DMS 273 (cell line): ENCODE measurements at regions not wholly inside any gene's neighbourhood (a gene's known extent, or its start where the extent isn't known, plus 50 kb on each side); places are given as distances from the start of the nearest gene placed in this dataset.
"Not testable (repeated sequence)": the region's sequence is repeated elsewhere in the genome, so short reads cannot be mapped to it uniquely, and the experiment has no call there.

Experiments
- DNase-seq: peaks from one replicate; lab custom pipeline; 2025; ENCODE audit not compliant: unreplicated experiment; lab: John Stamatoyannopoulos, UW

- DNase-seq: no peak
Measured at GRCh38 chr10:4453276-4453675, 372.7 kb upstream of the AKR1E2 start.

DNA sequence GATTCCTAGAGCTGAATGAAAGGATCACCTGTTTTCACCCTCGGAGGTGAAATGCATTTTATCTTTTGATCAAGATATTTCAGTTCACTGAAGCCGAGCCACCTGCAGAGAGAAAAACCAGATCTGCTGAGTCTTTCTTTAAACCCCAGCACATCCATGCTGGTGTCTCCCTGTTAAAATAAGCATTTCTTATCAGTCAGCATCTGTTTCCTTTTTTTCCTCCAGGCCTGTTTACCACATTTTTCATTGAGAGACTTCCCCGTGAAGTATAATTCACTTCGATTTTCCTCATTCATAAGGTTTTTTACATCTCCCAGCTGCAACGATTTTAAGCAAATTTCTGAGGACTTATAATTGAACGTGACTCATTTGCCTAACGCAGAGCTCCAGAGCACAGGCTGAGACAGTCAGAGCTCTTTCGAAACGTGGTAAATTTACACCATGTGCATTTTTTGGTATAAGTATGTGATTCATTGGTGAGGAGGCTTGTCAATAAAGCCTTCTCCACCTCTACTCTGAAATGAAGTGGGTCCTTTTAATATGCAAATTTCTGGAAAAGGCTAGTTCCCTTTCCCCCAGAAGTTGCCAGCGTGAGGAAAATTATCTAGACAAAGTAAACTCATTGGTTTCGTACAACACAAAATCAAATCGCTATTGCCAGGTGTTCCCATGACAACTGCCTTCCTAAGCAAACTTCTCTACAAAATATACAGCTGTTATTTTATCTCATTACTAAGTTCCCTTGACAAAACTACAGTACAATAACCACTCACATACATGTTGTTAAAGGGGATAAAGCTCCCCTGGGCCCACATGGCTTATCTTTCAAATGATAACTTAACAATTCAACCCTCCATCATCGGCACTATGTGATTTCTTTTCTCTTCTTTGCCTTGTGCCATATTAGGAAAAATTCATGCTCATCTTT lies 374.8 kb upstream of the AKR1E2 start:
- DNase-seq: no peak

DNA sequence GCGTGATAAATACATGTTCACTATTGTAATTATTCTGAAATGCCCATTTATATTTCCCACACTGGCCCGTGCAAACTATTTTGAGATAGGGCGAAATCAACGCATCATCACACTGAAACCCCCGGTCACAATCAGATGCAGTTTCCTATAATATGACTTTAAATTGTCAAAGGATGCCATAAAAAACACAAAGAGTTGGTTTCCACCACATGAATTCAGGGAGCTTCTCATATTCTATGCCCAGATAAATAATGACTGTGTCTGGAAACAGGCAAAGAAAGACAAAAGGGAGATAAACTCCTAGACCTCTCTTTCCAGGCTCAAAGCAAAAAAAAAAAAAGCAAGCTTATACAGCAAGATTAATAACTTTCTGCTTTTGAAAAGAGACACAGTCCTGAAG lies 375.8 kb upstream of the AKR1E2 start:
- DNase-seq: no peak

GRCh38 chr10:4448030-4448429 lies 378.0 kb upstream of the AKR1E2 start:
- no peak for DNase-seq

DNA sequence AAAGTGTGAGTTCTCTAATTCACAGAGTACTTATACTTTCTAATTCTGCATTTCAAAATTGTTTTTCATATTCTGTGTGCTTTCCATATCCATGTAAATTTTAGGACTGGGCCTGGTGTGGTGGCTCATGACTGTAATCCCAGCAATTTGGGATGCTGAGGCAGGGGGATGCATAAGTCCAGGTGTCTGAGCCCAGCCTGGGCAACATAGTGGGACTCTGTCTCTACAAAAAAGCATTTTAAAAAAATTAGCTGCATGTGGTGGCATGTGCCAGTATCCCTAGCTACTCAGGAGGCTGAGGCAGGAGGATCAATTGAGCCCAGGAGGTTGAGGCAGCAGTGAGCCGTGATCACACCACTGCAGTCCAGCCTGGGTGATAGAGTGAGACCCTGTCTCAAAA lies 382.6 kb upstream of the AKR1E2 start:
- no peak for DNase-seq

DNA sequence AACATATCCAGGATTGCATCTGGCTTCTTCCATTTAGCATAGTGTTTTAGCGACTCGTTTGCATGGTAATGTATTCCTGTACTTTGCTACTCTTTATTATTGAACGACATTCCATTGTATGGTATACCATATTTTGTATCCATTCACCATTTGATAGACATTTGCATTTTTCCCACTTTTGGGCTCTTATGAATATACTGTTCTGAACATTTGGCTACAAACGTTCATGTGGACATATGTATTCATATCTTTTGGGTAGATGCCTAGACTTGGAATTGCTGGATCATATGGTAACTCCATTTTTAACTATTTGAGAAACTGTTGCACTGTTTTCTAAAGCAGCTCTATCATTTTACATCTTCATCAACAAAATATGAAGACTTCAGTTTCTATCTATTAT lies 383.7 kb upstream of the AKR1E2 start:
- DNase-seq: no peak

DNA sequence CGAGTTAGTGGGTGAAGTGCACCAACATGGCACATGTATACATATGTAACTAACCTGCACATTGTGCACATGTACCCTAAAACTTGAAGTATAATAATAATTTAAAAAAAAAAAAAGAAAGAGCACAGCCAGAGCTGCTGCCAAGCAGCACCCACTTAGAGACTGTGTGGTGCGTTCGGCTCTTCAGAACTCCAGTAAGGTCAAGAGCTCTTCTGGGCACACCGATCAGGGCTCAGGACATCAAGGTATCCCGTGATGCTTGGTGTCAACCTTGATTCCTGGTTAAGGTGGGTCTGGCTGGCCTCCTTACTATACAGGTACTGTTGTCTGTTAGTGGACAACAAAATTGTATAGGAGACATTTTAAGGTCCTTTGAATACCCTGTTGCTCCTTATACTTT lies 385.7 kb upstream of the AKR1E2 start:
- no peak for DNase-seq

- no peak for DNase-seq
Measured at GRCh38 chr10:4437791-4438190, 388.2 kb upstream of the AKR1E2 start.

- no peak for DNase-seq
Measured at GRCh38 chr10:4437061-4437460, 388.9 kb upstream of the AKR1E2 start.

- no peak for DNase-seq
Measured at GRCh38 chr10:4436103-4436502, 389.9 kb upstream of the AKR1E2 start.

- no peak for DNase-seq
Measured at GRCh38 chr10:4434516-4435071, 391.4 kb upstream of the AKR1E2 start.

- no peak for DNase-seq
Measured at GRCh38 chr10:4434105-4434504, 391.9 kb upstream of the AKR1E2 start.

- no peak for DNase-seq
Measured at GRCh38 chr10:4431114-4431863, 394.7 kb upstream of the AKR1E2 start.

DNA sequence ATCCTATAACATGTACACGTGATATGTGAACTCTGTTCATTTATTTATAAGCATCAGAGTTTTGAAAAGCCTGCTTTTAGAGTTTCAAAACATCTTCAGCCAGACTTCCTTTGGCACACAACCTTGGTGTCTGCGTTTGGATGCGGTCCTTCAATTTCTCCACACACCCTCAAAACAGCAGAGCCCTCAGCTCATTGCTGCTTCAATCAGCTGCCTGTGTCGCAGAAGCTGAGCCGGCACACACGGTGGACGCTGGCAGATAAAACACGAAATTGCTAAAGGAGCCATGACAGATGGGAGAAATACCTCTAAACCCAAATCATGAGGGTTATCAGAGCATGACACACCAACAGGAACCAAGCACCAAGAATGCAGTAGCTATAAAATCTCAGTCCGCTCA lies 396.4 kb upstream of the AKR1E2 start:
- no peak for DNase-seq

- no peak for DNase-seq
Measured at GRCh38 chr10:4427532-4427931, 398.5 kb upstream of the AKR1E2 start.

- DNase-seq: no peak
Measured at GRCh38 chr10:4426866-4427265, 399.1 kb upstream of the AKR1E2 start.

DNA sequence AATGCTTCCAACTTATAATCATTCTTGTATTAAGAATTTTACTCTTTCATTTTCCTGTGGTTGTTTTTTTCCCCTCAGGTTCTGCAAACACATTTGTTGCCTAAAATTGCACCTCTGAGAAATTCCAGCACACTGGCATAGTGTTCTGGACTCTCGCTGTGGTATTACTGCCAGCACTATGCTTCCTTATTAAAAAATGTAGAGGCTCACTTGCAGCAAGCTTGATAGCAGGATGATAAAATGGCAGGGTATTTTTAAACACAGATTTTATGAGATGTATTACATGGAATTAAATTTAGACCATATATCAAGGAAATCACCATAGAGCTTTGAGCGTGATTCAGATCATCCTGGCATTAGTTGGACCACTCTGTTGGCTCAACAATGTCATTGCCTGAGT lies 416.7 kb upstream of the AKR1E2 start:
- no peak for DNase-seq

GRCh38 chr10:4407783-4408182 lies 418.2 kb upstream of the AKR1E2 start:
- DNase-seq: no peak

- DNase-seq: no peak
Measured at GRCh38 chr10:4405828-4406227, 420.2 kb upstream of the AKR1E2 start.

GRCh38 chr10:4403638-4404252 lies 422.3 kb upstream of the AKR1E2 start:
- DNase-seq: no peak

DNA sequence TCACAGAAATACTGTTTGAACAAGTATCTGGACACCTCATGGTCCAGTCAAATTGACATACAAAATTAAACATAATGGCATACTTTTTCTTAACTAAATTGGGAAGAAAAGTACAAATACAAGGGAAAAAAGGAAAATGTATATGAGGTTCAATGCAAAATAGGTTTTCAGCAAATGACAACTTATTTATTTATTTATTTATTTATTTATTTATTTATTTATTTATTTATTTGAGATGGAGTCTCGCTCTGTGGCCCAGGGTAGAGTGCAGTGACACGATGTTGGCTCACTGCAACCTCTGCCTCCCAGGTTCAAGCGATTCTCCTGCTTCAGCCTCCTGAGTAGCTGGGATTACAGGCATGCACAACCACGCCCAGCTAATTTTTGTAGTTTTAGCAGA lies 424.9 kb upstream of the AKR1E2 start:
- not testable (repeated sequence) for DNase-seq

- no peak for DNase-seq
Measured at GRCh38 chr10:4399556-4399955, 426.5 kb upstream of the AKR1E2 start.
